A673 (cell line): ENCODE measurements at regions not wholly inside any gene's neighbourhood (a gene's known extent, or its start where the extent isn't known, plus 50 kb on each side); places are given as distances from the start of the nearest gene placed in this dataset.

ENCODE experiments used
- CTCF ChIP-seq: fragments of 300-800, 200-600 bp; sonication (generic); conservative IDR thresholded peaks from 2 replicates; pipeline ENCODE4 v1.5.1; 2017; ENCODE audit warnings: low read depth, mild to moderate bottlenecking, antibody characterized with exemption, low read length, moderate library complexity, mixed read lengths
- EZH2 ChIP-seq: fragments of 200-600 bp; sonication (generic); IDR thresholded peaks from 2 replicates; pipeline ENCODE4 v1.6.1; 2017; ENCODE audit warnings: borderline replicate concordance, low read depth, mild to moderate bottlenecking, mixed read lengths, antibody characterized with exemption, low read length; ENCODE audit not compliant: poor library complexity, severe bottlenecking

- TF ChIP-seq EZH2 (no peak), CTCF (no peak)
Observed at GRCh38 chr15:98035577-98036010, 75.1 kb downstream of the ARRDC4 start.
